PFSK-1 (cell line): ENCODE measurements at regions not wholly inside any gene's neighbourhood (a gene's known extent, or its start where the extent isn't known, plus 50 kb on each side); places are given as distances from the start of the nearest gene placed in this dataset.

Source experiments
- POLR2AphosphoS5 ChIP-seq: IDR thresholded peaks from 2 replicates; pipeline ENCODE4 v1.6.1; 2012; ENCODE audit warnings: low read depth, mild to moderate bottlenecking, control low read depth, low read length, moderate library complexity
- TAF1 ChIP-seq: IDR thresholded peaks from 2 replicates; pipeline ENCODE4 v1.6.1; 2012; ENCODE audit warnings: low read length, control low read depth, borderline replicate concordance; ENCODE audit not compliant: insufficient read depth
- TF ChIP-seq, protein P1 (sequence below), 2 experiments: IDR thresholded peaks; 2 replicates each; pipeline versions ENCODE4 v1.6.1 to v1.8.0; 2011 to 2012; ENCODE audit warnings: low read depth in 2 of 2, low read length in 2 of 2, control low read depth in 1 of 2, inconsistent platforms in 1 of 2, mild to moderate bottlenecking in 1 of 2, moderate library complexity in 1 of 2; ENCODE audit not compliant: insufficient read depth in 1 of 2

DNA sequence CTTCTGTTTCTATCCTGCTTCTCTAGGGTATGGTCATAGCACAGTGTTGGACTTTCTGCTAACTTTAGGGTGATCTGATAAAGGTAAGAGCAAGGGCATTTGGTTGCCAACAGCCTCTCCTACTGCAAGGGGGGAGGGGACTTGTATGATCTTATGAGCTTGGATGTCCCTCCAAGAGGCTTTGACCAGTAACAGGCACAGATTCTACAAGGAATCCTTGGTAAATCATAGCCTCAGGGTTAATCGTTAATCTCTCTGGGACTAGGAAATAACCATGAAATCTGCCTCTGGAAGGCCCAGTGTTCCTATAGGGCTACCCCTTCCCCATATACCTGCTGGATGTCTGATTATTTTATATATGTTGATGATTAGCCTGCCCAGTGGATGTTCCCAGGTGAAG, 134.8 kb upstream of the TNFSF4 start:
- no peak for TF ChIP-seq TAF1
- no peak for TF ChIP-seq POLR2AphosphoS5
- TF ChIP-seq, protein P1, sequence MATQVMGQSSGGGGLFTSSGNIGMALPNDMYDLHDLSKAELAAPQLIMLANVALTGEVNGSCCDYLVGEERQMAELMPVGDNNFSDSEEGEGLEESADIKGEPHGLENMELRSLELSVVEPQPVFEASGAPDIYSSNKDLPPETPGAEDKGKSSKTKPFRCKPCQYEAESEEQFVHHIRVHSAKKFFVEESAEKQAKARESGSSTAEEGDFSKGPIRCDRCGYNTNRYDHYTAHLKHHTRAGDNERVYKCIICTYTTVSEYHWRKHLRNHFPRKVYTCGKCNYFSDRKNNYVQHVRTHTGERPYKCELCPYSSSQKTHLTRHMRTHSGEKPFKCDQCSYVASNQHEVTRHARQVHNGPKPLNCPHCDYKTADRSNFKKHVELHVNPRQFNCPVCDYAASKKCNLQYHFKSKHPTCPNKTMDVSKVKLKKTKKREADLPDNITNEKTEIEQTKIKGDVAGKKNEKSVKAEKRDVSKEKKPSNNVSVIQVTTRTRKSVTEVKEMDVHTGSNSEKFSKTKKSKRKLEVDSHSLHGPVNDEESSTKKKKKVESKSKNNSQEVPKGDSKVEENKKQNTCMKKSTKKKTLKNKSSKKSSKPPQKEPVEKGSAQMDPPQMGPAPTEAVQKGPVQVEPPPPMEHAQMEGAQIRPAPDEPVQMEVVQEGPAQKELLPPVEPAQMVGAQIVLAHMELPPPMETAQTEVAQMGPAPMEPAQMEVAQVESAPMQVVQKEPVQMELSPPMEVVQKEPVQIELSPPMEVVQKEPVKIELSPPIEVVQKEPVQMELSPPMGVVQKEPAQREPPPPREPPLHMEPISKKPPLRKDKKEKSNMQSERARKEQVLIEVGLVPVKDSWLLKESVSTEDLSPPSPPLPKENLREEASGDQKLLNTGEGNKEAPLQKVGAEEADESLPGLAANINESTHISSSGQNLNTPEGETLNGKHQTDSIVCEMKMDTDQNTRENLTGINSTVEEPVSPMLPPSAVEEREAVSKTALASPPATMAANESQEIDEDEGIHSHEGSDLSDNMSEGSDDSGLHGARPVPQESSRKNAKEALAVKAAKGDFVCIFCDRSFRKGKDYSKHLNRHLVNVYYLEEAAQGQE (IDR thresholded peaks at IDR 0.05; ENCODE audit: insufficient read depth in 1 of 2, low read depth in 2 of 2, low read length in 2 of 2): no peak
